ENCODE measurements at regions not wholly inside any gene's neighbourhood (a gene's known extent, or its start where the extent isn't known, plus 50 kb on each side); places are given as distances from the start of the nearest gene placed in this dataset.
"Not testable (repeated sequence)": the region's sequence is repeated elsewhere in the genome, so short reads cannot be mapped to it uniquely, and the experiment has no call there.

GRCh38 chr1:157209514-157209913 is 71.3 kb upstream of the ETV3 start:
- no peak overlapping the region for H3K4me3 ChIP-seq (ENCODE audit: low read depth, low read length)
- no peak for TF ChIP-seq CTCF (conservative IDR thresholded peaks at IDR 0.05; ENCODE audit: low read depth, low read length)
- no peak for DNase-seq (ENCODE audit: low read depth)

DNA sequence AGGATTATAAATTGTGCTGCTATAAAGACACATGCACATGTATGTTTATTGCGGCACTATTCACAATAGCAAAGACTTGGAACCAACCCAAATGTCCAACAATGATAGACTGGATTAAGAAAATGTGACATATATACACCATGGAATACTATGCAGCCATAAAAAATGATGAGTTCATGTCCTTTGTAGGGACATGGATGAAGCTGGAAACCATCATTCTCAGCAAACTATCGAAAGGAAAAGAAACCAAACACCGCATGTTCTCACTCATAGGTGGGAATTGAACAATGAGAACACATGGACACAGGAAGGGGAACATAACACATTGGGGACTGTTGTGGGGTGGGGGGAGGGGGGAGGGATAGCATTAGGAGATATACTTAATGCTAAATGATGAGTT is 67.8 kb upstream of the ETV3 start:
- not testable (repeated sequence) for H3K4me3 ChIP-seq (ENCODE audit: low read depth, low read length); DNase-seq (ENCODE audit: low read depth)

DNA sequence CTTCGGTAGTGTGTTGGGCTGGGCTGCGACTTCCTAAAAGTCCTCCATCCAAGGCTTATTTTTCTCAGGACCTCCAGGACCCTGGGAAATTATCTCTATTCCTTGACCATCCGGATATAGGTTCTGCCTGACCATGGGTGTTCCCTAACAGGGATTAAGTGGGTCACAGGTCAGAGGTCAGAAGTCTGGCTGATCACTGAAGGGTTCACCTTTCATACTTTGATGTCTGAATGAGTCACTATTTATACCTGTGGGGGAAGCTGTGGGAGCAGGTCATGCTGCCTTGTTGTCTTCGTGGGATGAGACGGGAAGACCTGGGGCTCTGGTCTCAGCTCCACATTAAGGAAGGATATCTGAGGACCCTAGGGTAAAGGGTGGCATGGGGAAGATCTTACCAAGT is 65.0 kb upstream of the ETV3 start:
- TF ChIP-seq CTCF (conservative IDR thresholded peaks at IDR 0.05; ENCODE audit: low read depth, low read length): no peak
- DNase-seq (ENCODE audit: low read depth): no peak
- no peak overlapping the region for H3K4me3 ChIP-seq (ENCODE audit: low read depth, low read length)

DNA sequence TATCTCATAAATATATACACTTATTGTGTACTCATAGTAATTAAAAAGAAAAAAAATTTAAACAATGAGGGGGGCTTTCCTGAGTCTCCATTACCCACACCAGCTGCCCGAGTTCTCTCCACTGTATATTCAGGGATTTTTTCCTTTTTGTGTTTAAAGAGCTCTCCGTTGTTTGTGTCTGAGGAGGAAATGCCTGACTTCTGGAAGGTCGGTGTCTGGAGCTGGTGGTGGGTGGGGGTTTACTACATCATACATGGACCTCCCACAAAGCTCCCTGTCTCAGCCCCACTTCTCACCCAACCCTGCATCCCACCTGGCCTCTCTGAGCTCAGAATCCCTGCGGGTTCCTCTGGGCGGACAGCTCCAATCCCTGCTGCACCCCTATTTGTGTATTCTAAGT is 64.1 kb upstream of the ETV3 start:
- DNase-seq (ENCODE audit: low read depth): no peak
- TF ChIP-seq CTCF (conservative IDR thresholded peaks at IDR 0.05; ENCODE audit: low read depth, low read length): no peak
- no peak overlapping the region for H3K4me3 ChIP-seq (ENCODE audit: low read depth, low read length)

DNA sequence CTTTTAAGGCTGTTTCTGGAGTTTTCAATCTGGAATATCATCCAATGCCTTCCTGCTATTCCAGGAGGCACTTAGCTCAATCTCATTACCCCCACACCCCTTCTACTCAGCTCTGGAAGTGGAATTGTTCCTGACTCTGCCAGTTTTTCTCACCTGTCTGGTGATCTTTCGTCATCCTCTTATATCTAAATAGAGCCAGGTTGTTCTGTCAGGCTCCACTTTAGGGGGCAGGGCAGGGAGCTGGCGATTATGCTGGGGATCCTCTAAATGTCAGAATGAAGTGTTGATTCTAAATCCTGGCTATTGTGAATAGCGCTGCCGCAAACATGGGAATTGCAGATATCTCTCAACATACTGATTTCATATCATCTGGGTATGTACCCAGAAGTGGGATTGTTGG is 63.6 kb upstream of the ETV3 start:
- DNase-seq (ENCODE audit: low read depth): no peak
- no peak overlapping the region for H3K4me3 ChIP-seq (ENCODE audit: low read depth, low read length)
- no peak for TF ChIP-seq CTCF (conservative IDR thresholded peaks at IDR 0.05; ENCODE audit: low read depth, low read length)

DNA sequence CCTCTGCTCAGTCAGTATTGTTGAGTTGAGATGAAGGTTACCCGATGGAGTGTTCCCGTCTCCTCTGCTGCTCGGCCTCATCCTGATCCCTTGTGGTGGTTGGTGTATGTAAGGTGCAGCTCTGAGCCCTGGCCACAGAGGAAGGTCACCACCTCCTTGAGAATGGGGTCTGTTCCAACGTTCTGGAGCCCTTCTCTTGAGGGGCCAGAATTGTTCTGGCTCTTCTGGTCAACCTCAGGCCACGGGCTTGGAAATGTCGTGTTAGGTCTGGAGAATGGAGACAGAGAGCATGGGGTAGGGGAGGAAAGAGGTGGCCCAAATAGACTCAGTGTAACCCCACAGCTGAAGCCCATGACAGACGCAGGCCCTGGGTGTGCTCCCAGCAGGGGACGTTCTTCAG is 62.3 kb upstream of the ETV3 start:
- no peak for DNase-seq (ENCODE audit: low read depth)
- no peak overlapping the region for H3K4me3 ChIP-seq (ENCODE audit: low read depth, low read length)
- TF ChIP-seq CTCF (conservative IDR thresholded peaks at IDR 0.05; ENCODE audit: low read depth, low read length): no peak

GRCh38 chr1:157199421-157199755 is 61.2 kb upstream of the ETV3 start:
- H3K4me3 ChIP-seq (ENCODE audit: low read depth, low read length): no peak overlapping the region
- TF ChIP-seq CTCF (conservative IDR thresholded peaks at IDR 0.05; ENCODE audit: low read depth, low read length): no peak
- no peak for DNase-seq (ENCODE audit: low read depth)
